HG03439 (cell line): ENCODE measurements at regions not wholly inside any gene's neighbourhood (a gene's known extent, or its start where the extent isn't known, plus 50 kb on each side); places are given as distances from the start of the nearest gene placed in this dataset.

ENCODE experiments used
- ATAC-seq: cut with Tn5 transposase; IDR thresholded peaks from one replicate; pipeline ENCODE4 v1.9.1; 2021; ENCODE audit warnings: mild to moderate bottlenecking, moderate library complexity; ENCODE audit not compliant: unreplicated experiment

GRCh38 chr5:60271517-60271916 is 378.0 kb upstream of the PDE4D start:
- ATAC-seq: no peak

- ATAC-seq: no peak
These were observed 374.4 kb upstream of the PDE4D start for GRCh38 chr5:60267907-60268306.

DNA sequence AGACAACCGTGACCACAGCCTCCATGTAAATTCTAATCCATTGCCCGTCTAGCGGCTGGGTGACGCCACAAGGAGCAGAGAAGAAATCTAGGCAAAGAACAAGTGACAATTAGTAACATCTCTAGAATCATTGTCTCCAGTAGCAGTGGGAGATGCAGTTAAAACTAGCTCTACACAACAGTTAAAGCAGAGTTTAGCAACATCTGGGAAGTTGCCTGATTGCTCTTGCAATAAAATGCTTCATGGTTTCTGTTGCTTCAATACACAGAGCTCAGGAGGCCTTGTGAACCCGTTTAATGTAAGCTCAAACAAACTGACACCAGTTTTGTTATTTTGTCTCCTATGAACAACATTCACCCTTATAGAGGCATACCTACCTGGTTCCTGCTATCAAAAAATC is 369.8 kb upstream of the PDE4D start:
- no peak for ATAC-seq

DNA sequence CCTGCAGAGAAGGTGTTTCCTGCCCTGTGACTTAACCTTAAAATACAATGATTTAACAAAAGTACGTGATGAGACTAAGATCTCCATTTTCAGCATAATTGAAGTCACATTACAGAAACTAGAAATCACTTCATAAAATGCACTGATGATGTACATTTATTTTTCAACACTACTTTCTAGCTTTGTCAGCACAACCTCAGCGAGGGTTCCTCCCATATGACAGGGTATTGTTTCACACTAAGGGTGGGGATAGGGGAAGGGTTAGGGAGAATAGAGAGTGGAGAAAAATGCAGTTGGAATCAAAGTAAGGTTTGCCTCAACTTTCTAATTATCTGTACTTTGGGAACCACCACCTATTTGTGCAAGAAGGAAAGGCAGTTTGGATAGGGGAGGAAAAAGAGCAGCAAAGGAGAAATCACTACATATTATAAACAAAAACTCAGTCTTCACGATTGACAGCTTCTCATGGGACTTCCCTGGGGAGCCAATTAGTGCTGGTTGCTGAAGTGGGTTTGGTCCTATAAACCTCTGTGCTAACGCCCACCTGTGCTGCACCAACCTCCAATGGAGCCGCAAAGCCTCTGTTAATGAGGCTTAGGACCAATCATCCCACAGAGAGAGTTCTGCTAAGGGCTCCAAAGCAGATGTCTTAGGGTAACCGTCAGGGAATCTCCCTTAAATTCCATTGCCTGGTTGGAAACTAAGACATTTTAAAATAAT is 369.2 kb upstream of the PDE4D start:
- ATAC-seq: no peak

- ATAC-seq: no peak
These were observed 368.2 kb upstream of the PDE4D start for GRCh38 chr5:60261732-60262131.

GRCh38 chr5:60260658-60261057 is 367.1 kb upstream of the PDE4D start:
- no peak for ATAC-seq

GRCh38 chr5:60259730-60260129 is 366.2 kb upstream of the PDE4D start:
- ATAC-seq: no peak

DNA sequence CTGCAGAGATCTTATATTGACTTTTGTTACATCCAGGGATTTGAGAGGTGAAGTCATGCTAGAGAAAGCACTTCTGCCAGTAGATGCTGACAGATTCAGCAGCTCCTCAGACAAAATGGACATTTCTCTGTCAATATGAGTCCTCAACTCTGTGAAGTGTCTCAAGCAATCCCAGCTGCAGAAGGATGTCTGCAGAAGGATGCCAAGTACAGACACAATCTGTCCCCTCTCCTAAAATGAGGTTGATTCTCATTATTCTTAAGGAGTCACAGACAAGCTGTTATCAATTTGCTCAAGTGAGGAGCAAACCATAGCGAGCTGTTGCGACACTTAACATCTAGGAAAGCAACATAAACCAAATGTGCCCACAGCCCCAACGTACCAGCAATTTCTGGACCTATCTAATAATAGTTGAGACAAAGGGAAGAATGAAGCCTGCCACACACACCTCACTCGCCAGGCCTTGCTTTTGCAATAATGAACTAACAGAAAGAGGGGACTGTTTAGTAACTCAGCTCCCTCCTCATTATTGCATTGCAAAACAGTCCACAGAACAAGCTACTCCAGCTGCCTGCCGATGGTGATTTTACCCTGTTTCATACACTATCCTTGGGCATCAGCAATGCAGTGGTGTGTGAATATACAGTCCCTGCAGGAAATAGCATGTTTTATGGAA is 364.2 kb upstream of the PDE4D start:
- no peak for ATAC-seq

DNA sequence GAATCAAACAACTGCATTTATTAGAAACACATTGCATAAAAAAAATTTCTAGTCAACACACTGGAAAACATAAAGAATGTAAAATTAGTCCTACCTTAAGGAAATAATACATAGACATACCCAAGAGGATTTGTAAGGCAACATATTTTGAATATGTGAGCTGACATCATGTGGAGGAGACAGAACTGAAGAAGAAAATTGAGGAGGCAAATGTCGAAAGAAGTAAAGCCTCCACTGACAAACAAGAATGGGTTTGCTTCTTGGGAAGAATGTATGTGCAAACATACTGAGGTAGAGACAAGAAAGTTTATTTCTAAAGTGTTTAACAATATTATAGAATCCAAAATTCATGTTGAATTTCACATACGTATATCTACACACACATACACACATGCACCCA is 363.0 kb upstream of the PDE4D start:
- ATAC-seq: no peak

DNA sequence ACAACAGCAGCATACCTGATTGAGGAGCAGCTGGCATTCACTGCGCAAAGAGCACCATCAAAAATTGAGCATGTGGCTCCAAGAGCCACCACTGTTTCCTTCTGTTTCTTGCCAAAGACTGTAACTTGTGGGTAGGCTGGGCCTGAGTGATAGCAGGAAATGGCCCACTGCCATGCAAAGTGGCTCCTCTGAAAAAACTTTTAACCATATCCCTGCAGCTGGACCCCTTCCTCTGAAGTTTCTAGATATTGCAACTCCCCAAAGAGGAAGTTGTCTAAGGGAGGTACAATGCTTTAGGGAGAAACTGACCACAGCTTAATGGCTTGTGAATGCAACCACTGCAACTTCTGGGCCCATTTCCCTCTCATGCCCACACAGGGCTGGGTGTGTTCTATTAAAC is 355.4 kb upstream of the PDE4D start:
- ATAC-seq: peak; percentile 84

DNA sequence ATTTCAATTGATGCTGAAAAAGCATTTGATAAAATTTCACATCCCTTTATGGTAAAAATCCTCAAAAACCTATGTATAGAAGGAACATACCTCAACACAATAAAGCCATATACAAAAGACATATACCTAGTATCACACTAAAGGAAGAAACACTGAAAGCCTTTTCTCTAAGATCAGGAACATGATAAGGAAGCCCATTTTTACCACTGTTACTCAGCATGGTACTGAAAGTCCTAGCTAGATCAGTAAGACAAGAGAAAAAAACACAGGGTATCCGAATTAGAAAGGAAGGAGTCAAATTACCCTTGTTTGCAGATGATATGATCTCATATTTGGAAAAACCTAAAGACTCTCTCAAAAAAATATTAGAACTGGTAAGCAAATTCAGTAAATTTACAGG is 350.2 kb upstream of the PDE4D start:
- no peak for ATAC-seq

GRCh38 chr5:60232036-60232795 is 338.7 kb upstream of the PDE4D start:
- no peak for ATAC-seq

GRCh38 chr5:60230456-60230855 is 336.9 kb upstream of the PDE4D start:
- no peak for ATAC-seq

DNA sequence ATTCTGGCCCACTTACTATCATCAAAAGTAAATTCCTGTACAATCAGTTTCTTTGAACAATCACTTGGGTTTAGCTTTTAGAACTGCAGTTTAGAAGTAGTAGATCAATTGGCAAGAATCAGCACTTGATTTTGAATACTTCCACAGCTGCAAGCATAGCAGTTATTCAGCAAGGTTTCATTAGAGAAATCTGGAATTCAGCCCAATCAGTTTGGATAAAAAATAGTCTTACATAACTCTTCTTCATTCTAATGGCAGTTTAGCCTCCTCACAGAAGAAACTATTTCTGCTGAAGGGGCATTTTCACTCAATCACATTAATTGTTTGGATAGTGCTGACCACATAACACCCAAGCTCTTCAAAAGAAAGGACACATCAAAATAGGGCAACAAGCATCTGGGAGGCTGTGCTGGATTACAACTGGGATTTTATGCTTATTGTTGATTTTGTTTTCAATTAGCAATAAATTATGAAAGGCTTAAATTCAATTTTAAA is 336.2 kb upstream of the PDE4D start:
- no peak for ATAC-seq

DNA sequence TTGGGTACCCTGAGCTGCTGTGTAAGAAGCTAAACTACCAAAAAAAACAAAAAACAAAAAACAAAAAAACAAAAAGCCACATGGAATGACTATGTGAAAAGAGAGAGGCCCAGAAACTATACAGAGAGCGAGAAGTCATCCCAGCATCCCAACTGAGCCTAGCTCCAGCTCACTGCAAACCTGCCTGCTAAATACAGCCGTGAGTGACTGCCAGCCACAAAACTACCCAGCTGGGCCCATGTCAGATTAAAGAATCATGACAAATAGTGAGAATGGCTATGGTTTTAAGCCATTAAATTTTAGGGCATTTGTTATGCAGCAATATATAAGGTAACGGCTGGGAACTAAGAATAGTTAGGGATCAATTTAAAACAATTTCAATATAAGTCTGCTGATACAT is 335.1 kb upstream of the PDE4D start:
- no peak for ATAC-seq

DNA sequence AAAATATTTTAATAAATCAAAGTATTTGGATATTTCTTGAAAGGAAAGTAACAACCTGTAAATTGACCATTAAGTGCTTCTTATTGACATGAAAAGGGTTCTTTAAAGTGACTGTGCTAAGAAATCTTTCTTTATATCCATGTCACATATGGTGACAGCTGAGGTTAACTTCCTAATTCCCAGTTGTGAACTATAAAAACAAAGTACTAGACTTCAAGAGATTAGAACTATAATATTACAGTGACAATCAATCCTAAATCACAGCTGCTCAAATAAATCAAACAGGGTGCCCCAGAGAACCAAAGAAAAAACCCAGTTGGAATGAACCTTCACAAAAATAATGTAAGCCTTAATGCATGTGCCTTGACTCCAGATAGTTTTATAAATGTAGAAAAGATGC is 332.6 kb upstream of the PDE4D start:
- ATAC-seq: no peak

GRCh38 chr5:60223342-60223741 is 329.8 kb upstream of the PDE4D start:
- ATAC-seq: no peak

DNA sequence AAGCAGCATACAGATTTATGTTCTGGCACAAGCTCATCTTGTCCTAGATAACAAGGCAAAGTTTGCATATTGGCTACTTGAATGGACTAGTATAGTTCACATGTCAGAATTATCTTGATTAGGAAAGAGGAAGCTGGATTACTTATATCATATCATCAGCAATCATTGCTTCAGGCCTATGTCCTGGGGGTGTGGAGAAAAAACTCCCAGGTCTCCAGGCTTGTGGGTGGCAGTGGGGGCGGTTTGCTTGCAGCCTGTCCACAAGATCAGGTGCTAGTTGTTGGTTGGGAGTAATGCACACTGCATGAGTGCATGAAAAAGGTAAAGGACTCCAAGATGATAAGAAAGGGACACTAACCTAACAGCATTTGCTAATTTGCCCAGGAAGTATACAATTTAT is 326.4 kb upstream of the PDE4D start:
- no peak for ATAC-seq

- ATAC-seq: no peak
These were observed 317.3 kb upstream of the PDE4D start for GRCh38 chr5:60210810-60211209.

- no peak for ATAC-seq
These were observed 315.8 kb upstream of the PDE4D start for GRCh38 chr5:60209146-60209840.

GRCh38 chr5:60208716-60209115 is 315.2 kb upstream of the PDE4D start:
- no peak for ATAC-seq
